ENCODE measurements at regions not wholly inside any gene's neighbourhood (a gene's known extent, or its start where the extent isn't known, plus 50 kb on each side); places are given as distances from the start of the nearest gene placed in this dataset.

GRCh38 chr3:28036599-28037575 is 204.5 kb upstream of the CMC1 start:
- no peak for TF ChIP-seq EZH2 (IDR thresholded peaks at IDR 0.05; ENCODE audit: borderline replicate concordance, low read depth, low read length, poor library complexity, severe bottlenecking)
- TF ChIP-seq, protein P1, sequence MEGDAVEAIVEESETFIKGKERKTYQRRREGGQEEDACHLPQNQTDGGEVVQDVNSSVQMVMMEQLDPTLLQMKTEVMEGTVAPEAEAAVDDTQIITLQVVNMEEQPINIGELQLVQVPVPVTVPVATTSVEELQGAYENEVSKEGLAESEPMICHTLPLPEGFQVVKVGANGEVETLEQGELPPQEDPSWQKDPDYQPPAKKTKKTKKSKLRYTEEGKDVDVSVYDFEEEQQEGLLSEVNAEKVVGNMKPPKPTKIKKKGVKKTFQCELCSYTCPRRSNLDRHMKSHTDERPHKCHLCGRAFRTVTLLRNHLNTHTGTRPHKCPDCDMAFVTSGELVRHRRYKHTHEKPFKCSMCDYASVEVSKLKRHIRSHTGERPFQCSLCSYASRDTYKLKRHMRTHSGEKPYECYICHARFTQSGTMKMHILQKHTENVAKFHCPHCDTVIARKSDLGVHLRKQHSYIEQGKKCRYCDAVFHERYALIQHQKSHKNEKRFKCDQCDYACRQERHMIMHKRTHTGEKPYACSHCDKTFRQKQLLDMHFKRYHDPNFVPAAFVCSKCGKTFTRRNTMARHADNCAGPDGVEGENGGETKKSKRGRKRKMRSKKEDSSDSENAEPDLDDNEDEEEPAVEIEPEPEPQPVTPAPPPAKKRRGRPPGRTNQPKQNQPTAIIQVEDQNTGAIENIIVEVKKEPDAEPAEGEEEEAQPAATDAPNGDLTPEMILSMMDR (conservative IDR thresholded peaks at IDR 0.05; ENCODE audit: low read depth, low read length), result no peak
